Retinal pigment epithelial cell (primary cell): ENCODE measurements at regions not wholly inside any gene's neighbourhood (a gene's known extent, or its start where the extent isn't known, plus 50 kb on each side); places are given as distances from the start of the nearest gene placed in this dataset.

Source experiments
- DNase-seq: peaks from one replicate; pipeline ENCODE4 v3.0.0-alpha.2; 2010; ENCODE audit warnings: low read depth
- H3K4me3 ChIP-seq: 2 replicates; pipeline ENCODE4 v1.5.1; 2011; ENCODE audit warnings: mild to moderate bottlenecking, low read length, control low read depth, moderate library complexity
- TF ChIP-seq, protein P1 (sequence below): conservative IDR thresholded peaks from 2 replicates; pipeline ENCODE4 v1.5.1; 2011; ENCODE audit warnings: low read depth, low read length, control low read depth, inconsistent platforms

- no peak overlapping the region for H3K4me3 ChIP-seq
- TF ChIP-seq, protein P1, sequence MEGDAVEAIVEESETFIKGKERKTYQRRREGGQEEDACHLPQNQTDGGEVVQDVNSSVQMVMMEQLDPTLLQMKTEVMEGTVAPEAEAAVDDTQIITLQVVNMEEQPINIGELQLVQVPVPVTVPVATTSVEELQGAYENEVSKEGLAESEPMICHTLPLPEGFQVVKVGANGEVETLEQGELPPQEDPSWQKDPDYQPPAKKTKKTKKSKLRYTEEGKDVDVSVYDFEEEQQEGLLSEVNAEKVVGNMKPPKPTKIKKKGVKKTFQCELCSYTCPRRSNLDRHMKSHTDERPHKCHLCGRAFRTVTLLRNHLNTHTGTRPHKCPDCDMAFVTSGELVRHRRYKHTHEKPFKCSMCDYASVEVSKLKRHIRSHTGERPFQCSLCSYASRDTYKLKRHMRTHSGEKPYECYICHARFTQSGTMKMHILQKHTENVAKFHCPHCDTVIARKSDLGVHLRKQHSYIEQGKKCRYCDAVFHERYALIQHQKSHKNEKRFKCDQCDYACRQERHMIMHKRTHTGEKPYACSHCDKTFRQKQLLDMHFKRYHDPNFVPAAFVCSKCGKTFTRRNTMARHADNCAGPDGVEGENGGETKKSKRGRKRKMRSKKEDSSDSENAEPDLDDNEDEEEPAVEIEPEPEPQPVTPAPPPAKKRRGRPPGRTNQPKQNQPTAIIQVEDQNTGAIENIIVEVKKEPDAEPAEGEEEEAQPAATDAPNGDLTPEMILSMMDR, result no peak
- no peak for DNase-seq
Measured at GRCh38 chr2:149877913-149878312, 290.3 kb upstream of the MMADHC start.

GRCh38 chr2:149877074-149877473, 289.5 kb upstream of the MMADHC start:
- TF ChIP-seq, protein P1, result no peak
- H3K4me3 ChIP-seq, result no peak overlapping the region
- DNase-seq, result no peak

DNA sequence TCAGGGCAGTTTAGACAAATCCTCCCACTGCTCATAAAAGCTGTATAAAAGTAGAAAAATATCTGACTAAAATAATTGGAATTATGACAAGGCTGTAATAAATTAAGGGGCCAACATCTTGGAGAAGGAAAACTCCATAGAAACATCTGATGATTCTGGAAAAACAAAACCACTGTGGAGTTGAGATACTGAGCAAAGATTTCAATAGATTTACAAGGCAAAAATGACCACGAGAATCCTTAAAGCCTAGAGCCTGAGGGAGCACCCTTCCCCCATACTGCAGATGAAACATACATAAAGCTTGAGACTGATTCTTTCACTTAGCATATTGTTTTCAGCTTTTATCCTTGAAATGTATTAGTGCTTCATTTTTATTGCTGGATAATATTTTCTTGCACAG, 286.4 kb upstream of the MMADHC start:
- no peak for DNase-seq
- no peak overlapping the region for H3K4me3 ChIP-seq
- TF ChIP-seq, protein P1, result no peak

- no peak for DNase-seq
- no peak overlapping the region for H3K4me3 ChIP-seq
- TF ChIP-seq, protein P1, result no peak
Measured at GRCh38 chr2:149872638-149873150, 285.1 kb upstream of the MMADHC start.

- DNase-seq, result no peak
- TF ChIP-seq, protein P1, result no peak
- H3K4me3 ChIP-seq, result no peak overlapping the region
Measured at GRCh38 chr2:149872041-149872440, 284.5 kb upstream of the MMADHC start.

- no peak overlapping the region for H3K4me3 ChIP-seq
- no peak for DNase-seq
- TF ChIP-seq, protein P1, result no peak
Measured at GRCh38 chr2:149871091-149871885, 283.7 kb upstream of the MMADHC start.

DNA sequence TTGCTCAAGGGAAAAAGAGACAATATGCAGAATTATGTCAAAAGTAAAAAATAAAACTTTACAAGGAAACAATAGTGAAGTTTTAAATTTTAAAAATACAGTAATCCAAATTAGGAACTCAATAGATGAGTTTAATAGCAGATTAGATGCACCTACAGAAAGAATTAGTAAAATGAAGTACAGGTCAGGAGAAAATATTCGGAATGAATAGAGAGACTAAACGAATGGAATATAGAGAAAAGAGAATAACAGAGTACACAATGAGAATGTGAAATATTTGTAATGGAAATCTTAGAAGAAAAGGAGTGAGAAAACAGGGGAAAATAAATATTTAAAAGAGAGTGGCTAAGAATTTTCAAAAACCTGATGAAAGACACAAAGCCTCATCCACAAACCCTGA, 275.7 kb upstream of the MMADHC start:
- DNase-seq, result no peak
- TF ChIP-seq, protein P1, result no peak
- H3K4me3 ChIP-seq, result no peak overlapping the region
